ENCODE measurements at regions not wholly inside any gene's neighbourhood (a gene's known extent, or its start where the extent isn't known, plus 50 kb on each side); places are given as distances from the start of the nearest gene placed in this dataset.

DNA sequence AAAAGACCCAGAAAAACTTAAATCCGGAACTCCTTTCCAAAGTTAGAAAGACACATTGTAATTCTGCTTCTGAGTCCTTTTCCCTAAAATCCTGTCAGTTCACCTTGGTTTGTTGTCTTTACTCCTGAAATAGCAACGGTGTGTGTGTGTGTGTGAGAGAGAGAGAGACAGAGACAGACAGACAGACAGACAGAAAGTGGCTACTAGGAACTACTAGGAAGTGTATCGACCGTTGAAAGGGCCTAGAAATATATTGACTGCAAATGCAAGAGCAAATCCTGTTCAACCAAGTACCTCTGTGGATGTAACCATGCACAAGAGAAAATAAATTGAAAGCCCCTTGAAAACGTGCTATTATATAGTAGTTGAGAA lies 100.0 kb upstream of the MLIP start:
- TF ChIP-seq, protein P1, sequence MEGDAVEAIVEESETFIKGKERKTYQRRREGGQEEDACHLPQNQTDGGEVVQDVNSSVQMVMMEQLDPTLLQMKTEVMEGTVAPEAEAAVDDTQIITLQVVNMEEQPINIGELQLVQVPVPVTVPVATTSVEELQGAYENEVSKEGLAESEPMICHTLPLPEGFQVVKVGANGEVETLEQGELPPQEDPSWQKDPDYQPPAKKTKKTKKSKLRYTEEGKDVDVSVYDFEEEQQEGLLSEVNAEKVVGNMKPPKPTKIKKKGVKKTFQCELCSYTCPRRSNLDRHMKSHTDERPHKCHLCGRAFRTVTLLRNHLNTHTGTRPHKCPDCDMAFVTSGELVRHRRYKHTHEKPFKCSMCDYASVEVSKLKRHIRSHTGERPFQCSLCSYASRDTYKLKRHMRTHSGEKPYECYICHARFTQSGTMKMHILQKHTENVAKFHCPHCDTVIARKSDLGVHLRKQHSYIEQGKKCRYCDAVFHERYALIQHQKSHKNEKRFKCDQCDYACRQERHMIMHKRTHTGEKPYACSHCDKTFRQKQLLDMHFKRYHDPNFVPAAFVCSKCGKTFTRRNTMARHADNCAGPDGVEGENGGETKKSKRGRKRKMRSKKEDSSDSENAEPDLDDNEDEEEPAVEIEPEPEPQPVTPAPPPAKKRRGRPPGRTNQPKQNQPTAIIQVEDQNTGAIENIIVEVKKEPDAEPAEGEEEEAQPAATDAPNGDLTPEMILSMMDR (IDR thresholded peaks at IDR 0.05): no peak
- TF ChIP-seq POLR2A (IDR thresholded peaks at IDR 0.05): no peak
- no peak for TF ChIP-seq POLR2AphosphoS5 (IDR thresholded peaks at IDR 0.05)
